ENCODE measurements at regions not wholly inside any gene's neighbourhood (a gene's known extent, or its start where the extent isn't known, plus 50 kb on each side); places are given as distances from the start of the nearest gene placed in this dataset.
"Not testable (repeated sequence)": the region's sequence is repeated elsewhere in the genome, so short reads cannot be mapped to it uniquely, and the experiment has no call there.

DNA sequence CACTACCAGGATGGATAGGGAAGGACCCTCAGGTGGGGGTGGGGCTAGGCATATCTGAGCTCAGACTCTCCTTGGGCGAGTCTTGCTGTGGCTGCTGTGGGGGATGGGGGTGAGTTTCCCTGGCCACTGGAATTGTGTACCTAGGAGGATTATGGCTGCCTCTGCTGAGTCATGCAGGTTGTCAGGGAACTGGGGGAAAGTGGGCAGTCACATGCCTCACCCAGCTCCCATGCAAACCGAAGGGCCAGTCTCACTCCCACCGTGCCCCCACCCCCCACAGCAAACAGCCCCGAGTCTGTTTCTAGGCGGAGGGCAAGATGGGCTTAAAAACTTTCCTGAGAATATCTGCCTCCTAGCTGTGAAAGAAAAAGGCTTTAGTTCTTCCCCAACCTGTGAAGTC lies 210.3 kb upstream of the FERMT1 start:
- ChIA-PET POLR2A (no interaction called here), CTCF (no interaction called here)
- no peaks in the 10 kb centered on the region for H3K9me3 ChIP-seq
- H3K4me1 ChIP-seq (ENCODE audit: control insufficient read depth in 1 of 2, insufficient read depth in 2 of 2, low read depth in 1 of 2, low read length in 1 of 2): no peaks in the 10 kb centered on the region
- H4K20me1 ChIP-seq (ENCODE audit: insufficient read depth): no peaks in the 10 kb centered on the region
- no peaks in the 10 kb centered on the region for H3K79me2 ChIP-seq (ENCODE audit: insufficient read depth)
- no peaks in the 10 kb centered on the region for H3F3A ChIP-seq (replicated peaks; ENCODE audit: insufficient read depth)
- no peaks in the 10 kb centered on the region for H3K27me3 ChIP-seq (ENCODE audit: insufficient read depth)
- H3K36me3 ChIP-seq (replicated peaks in 1 of 2; ENCODE audit: control insufficient read depth in 1 of 2, insufficient read depth in 2 of 2, low read length in 1 of 2): no peaks in the 10 kb centered on the region
- H3K27ac ChIP-seq (ENCODE audit: low read depth in 2 of 2, low read length in 1 of 2): no peak overlapping the region
- H3K4me2 ChIP-seq: no peak overlapping the region
- H3K4me3 ChIP-seq (ENCODE audit: low read depth in 2 of 2, low read length in 1 of 2): no peak overlapping the region
- H2AFZ ChIP-seq (ENCODE audit: low read depth): no peak overlapping the region
- DNase-seq: no peak
- no peaks in the 10 kb centered on the region for H3K9me2 ChIP-seq
- TF ChIP-seq EZH2phosphoT487 (IDR thresholded peaks at IDR 0.05; ENCODE audit: borderline replicate concordance, low read depth) (no peak), GATA2 (CRISPR knock-in tag; IDR thresholded peaks at IDR 0.05) (no peak), RCOR1 (IDR thresholded peaks at IDR 0.05; ENCODE audit: low read length) (no peak), NFIC (IDR thresholded peaks at IDR 0.05; ENCODE audit: borderline replicate concordance) (no peak), FOXJ3 (CRISPR knock-in tag; IDR thresholded peaks at IDR 0.05) (no peak), MEF2A (IDR thresholded peaks at IDR 0.05; ENCODE audit: borderline replicate concordance, low read depth) (no peak), SIN3A (IDR thresholded peaks at IDR 0.05; ENCODE audit: borderline replicate concordance, low read depth, low read length) (no peak)
- TF ChIP-seq, protein P1, sequence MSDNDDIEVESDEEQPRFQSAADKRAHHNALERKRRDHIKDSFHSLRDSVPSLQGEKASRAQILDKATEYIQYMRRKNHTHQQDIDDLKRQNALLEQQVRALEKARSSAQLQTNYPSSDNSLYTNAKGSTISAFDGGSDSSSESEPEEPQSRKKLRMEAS (IDR thresholded peaks at IDR 0.05; ENCODE audit: low read depth): no peak
- TF ChIP-seq, protein P2, sequence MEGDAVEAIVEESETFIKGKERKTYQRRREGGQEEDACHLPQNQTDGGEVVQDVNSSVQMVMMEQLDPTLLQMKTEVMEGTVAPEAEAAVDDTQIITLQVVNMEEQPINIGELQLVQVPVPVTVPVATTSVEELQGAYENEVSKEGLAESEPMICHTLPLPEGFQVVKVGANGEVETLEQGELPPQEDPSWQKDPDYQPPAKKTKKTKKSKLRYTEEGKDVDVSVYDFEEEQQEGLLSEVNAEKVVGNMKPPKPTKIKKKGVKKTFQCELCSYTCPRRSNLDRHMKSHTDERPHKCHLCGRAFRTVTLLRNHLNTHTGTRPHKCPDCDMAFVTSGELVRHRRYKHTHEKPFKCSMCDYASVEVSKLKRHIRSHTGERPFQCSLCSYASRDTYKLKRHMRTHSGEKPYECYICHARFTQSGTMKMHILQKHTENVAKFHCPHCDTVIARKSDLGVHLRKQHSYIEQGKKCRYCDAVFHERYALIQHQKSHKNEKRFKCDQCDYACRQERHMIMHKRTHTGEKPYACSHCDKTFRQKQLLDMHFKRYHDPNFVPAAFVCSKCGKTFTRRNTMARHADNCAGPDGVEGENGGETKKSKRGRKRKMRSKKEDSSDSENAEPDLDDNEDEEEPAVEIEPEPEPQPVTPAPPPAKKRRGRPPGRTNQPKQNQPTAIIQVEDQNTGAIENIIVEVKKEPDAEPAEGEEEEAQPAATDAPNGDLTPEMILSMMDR (IDR thresholded peaks at IDR 0.05): no peak
- TF ChIP-seq, protein P3, sequence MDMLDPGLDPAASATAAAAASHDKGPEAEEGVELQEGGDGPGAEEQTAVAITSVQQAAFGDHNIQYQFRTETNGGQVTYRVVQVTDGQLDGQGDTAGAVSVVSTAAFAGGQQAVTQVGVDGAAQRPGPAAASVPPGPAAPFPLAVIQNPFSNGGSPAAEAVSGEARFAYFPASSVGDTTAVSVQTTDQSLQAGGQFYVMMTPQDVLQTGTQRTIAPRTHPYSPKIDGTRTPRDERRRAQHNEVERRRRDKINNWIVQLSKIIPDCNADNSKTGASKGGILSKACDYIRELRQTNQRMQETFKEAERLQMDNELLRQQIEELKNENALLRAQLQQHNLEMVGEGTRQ (IDR thresholded peaks at IDR 0.05; ENCODE audit: borderline replicate concordance, low read depth, low read length): no peak
- WGBS (ENCODE audit: low lambda C conversion rate): 7% methylated on average over 5 of the region's 5 CpGs
- H3K9ac ChIP-seq: no peak overlapping the region

DNA sequence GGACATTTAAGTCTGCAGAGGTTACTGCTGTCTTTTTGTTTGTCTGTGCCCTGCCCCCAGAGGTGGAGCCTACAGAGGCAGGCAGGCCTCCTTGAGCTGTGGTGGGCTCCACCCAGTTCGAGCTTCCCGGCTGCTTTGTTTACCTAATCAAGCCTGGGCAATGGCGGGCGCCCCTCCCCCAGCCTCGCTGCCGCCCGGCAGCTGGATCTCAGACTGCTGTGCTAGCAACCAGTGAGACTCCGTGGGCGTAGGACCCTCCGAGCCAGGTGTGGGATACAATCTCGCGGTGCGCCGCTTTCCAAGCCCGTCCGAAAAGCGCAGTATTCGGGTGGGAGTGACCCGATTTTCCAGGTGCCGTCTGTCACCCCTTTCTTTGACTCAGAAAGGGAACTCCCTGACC lies 198.4 kb upstream of the FERMT1 start:
- H3K79me2 ChIP-seq (ENCODE audit: insufficient read depth); H3K9me3 ChIP-seq; DNase-seq; POLR2A ChIA-PET; H3K27ac ChIP-seq (ENCODE audit: low read depth in 2 of 2, low read length in 1 of 2); H3K4me3 ChIP-seq (ENCODE audit: low read depth in 2 of 2, low read length in 1 of 2); H3K9ac ChIP-seq; H3K4me1 ChIP-seq (ENCODE audit: control insufficient read depth in 1 of 2, insufficient read depth in 2 of 2, low read depth in 1 of 2, low read length in 1 of 2); H4K20me1 ChIP-seq (ENCODE audit: insufficient read depth); CTCF ChIA-PET; H3K9me2 ChIP-seq; H3F3A ChIP-seq (replicated peaks; ENCODE audit: insufficient read depth); H2AFZ ChIP-seq (ENCODE audit: low read depth); H3K27me3 ChIP-seq (ENCODE audit: insufficient read depth); H3K36me3 ChIP-seq (replicated peaks in 1 of 2; ENCODE audit: control insufficient read depth in 1 of 2, insufficient read depth in 2 of 2, low read length in 1 of 2); H3K4me2 ChIP-seq: not testable (repeated sequence)
- no CpG with 5 or more reads among the region's 20 CpGs for WGBS (ENCODE audit: low lambda C conversion rate)

All from SK-N-SH (cell line).